DMS 273 (cell line): ENCODE measurements at regions not wholly inside any gene's neighbourhood (a gene's known extent, or its start where the extent isn't known, plus 50 kb on each side); places are given as distances from the start of the nearest gene placed in this dataset.

Experiments
- DNase-seq: peaks from one replicate; lab custom pipeline; 2025; ENCODE audit not compliant: unreplicated experiment; lab: John Stamatoyannopoulos, UW

DNA sequence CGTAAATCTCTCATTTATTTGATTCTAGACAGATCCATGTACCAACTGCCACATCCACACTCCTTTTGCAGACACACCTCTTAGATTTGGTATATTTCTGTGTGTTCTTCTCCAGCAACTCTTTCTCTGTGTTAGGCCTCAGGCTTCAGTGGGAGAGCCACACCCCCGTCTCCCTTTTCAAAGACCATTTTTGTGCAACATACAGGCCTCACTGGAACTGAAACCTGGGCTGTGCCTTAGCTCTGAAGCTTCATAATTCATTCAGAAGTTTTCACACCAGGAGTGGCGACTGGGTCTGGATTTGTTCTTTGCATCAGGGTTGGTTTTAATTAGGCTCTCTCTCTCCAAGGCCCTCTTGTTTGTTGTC is 170.2 kb downstream of the THBS2 start:
- no peak for DNase-seq

DNA sequence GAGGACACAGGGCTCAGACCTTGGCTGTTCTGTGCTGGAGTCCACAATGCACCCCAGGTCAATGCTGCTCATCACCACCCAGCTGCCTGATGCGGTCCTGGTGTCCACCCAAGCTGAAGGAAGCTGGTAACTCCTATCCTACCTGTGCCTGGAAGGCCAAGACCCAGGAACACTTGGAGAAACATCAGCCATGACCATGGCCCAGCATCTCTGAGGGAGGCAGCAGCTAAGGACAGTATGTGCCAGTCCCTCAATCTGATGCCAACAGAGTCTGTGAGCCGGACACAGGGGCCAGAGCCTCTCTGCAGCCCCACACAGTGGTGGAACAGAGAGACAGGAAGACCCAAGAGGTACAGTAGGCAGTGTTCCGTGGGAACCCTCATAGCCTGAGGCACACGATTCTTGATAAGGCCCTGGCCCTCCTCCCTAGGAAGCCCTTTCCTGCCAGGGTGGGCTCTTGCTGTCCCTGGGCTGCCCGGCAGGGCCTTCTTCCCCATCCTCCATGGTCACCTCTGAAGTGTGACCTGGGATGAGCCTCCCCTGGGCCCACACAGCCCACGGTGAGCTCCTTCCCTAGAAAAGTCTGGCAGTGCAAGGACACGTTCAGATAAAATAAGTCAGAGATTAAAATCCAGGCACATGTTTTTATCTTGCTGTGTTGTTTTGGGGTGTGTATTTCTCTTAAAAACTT is 170.7 kb downstream of the THBS2 start:
- no peak for DNase-seq

DNA sequence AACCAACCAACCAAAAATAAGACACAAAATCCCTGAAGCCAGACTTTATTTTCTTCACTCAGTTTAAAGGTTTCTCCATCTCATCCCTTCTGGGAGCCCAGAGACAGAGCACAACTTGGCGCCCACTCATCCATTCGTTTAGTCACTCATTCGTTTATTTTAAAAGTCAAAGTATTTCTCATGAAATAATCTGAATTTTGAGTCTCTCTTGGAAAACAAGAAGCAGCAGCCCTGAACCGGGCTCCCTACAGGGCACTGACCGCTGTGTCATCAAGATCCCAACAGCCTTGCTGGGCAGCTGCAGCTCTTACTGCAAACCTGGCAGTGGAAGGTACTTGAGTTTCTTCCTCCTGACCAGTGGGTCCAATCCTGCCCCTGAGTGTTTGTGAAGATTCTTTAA is 171.6 kb downstream of the THBS2 start:
- DNase-seq = no peak

DNA sequence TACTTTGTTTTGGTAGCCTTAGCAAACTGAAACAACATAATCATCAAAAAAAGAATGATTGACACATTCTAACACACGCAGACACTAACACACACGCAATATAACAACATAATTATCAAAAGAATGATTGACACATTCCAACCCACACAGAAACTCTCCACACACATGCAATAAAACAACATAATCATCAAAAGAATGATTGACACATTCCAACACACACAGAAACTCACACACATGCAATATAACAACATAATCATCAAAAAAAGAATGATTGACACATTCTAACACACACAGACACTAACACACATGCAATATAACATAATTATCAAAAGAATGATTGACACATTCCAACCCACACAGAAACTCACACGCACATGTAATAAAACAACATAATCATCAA is 172.4 kb downstream of the THBS2 start:
- no peak for DNase-seq

DNA sequence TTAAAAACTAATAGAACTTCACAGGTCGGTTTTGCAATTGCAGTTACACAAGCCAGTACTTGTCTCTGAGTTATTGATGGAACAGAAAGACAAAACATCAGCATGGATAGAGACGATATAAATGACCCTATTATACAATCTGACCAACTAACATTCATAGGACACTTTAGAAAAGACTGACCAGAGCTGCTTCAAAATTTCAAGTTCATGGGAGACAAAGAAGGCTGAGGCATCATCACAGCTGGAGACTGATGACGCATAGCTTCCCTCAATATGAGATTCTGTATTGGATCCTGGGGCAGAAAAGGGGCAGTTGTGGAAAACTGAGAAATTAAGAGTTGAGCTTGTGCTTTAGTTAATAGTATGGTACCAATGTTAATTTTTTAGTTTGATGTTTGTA is 174.0 kb downstream of the THBS2 start:
- DNase-seq = no peak

DNA sequence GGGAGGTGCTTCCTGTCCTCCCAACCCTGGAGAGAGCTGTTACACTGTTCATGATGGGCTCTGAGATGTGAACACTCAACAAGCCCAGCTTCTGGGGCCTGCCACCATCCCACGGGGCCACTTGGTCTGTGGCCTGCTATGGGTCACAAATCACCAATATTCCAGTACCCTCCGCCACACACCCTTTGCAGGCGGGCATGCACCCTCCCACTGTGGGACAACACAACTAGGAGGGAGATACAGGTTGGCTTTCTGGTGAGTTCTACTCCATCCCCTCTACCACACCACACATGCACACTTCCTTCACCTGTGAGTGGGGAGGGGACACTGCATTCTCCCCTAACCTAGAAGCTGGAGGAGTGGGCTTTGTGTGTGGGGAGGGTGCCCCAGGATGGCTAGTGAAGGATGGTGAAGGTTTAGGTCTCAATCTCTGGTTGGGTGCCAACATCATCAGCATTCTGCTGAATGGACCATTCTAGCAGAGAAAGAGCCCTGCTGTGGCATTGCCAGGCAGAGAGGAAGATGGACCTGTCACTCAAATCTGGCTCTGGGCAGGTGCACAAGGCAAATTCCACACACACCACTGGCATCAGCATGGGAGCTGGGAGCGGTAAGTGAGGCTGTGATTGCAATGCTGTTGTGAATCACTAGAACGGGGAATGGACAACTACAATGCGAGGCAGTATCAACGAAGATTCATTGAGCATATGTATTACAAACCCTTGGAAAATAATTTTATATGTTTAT is 175.1 kb downstream of the THBS2 start:
- DNase-seq = no peak

DNA sequence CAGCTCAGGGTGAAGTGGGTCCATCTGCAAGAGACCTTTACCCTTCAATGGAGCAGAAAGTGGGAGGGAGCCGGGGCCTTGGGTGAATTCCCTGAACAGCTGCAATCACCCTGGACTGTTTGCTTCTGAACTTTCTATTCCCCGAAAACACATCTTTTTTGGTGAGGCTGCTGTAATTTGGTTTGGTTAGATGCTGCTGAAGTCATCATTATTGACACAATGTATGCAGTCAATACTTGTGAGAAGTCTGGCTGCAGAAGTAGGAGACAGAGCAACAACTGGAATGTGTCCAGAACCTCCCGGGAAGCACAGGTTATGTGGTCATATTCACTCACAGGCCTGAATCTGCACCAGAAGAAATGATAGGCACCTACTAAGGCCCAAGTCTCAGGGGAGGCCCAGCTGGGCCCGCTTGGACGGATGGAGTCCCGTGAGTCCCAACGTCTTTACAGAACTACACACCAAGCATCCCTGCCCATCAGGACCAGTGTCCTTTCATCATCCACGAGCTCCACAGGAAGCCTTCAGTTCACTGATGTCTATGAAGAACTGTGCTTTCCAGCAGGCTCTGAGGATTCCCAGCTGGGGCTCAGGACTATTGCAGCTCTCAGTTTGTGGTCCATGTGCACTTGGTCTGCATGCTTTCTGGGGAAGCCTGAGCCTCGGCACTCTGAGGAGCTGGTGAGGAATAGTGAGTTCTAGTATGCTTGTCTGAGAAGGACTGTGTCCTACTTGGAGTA is 177.6 kb downstream of the THBS2 start:
- no peak for DNase-seq

DNA sequence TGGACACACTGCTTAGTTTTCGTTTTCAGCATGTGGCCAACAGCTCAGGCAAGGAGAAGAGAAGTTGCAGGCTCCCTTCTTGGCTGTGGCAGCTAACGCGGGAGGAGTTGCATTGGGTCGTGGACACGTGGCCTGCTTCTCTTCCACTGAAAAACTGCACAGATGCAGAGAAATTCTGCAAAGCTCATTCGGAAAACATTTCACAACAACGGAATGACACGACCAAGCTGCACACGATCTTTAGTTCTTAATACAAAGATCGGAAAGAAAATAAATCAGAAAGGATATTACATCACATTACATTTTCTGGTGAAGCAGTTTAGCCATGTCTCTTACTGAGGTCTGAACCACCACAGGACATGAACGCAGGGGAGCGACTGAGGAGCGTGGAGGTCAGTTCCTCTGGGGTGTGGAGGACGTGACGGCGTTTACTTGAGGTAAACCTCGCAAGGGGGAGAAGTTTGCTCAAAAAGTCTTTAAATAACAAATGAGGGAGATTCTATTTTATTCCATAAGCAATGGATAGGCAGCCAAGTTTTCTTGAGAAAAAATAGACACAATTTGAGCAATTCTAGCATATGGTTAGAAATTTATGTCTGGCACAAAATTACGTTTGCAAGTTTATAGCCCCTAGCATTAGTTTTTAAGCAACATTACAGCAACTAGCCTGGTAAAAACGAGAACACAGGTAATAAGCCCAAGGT is 178.3 kb downstream of the THBS2 start:
- DNase-seq = no peak

DNA sequence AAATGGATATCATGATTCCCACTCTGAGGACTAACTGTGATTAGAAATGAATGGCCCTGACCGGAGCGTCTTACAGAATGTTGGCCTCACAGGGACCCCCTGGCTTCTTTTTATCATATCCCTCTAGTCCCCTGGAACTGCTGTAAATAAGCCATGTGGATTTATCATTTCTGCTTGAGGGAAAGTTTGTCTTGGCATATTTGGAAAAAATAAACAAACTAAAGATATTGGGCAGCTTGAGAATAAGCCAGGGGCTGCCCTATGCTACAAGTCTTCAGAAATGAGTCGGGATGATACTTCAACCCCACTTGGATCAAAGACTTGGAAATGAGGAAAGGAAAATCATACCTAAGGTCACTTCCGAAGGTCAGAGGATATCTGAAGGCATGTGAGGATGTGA is 179.1 kb downstream of the THBS2 start:
- DNase-seq = no peak

DNA sequence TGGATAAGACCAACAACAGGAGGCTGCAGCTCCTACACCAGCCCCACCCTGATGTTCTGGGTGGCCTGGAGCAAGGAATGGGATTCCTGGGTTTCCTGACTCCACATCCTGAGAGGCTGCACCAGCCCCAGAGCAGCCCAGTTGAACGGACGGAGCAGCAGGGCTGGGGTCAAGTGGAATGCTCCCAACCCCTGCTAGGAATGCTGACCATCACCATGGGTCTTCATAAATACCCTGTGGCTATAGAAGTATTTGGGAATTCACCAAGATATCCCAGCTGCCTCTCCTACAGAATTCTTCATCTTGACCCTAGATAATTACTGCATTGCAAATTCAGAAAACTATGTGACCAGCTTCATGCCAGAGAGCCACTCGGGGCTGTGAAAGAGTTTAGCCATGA is 180.3 kb downstream of the THBS2 start:
- DNase-seq = no peak

DNA sequence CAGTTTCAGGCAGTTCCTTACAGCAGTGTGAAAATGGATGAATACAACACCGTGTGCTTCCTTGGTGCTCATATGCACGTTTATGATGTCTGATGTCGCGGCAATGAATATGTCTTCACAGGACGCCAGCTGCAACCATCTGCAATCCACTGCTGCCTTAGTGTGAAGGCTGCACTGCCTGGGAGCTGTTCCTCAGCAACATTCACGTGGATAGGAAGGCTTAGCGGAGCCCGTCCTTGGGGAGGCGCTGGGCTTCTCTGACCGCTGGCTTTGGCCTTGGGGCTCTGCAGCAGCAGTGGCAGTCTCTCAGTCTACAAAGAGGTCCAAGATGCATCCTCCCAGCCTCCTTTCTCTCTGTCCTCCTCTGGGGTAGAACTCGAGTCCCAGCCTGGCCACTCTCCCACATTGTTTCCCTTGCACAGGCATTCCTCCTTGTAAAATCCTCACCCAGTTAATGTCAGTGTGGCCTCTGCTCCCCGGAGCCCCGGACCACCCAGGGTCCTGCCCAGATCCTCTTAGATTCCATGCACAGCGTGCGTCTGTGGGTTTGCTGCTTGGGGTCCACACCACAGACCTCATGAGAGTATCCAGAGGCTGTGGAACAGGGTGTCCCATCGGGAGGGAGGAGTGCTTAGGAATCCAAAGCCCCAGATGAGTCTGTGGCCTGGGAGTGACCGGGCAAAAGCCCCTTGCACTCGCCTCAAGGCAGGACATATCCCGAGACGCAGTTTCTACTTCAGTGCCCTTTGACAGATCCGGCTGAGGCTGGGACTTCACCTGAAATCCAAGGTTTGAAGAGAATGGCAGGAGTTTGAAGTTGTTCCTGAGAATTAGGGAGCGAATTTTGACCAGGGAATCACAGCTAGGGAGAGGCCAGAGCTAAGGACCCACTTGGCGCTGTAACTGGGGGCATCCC is 181.3 kb downstream of the THBS2 start:
- no peak for DNase-seq

DNA sequence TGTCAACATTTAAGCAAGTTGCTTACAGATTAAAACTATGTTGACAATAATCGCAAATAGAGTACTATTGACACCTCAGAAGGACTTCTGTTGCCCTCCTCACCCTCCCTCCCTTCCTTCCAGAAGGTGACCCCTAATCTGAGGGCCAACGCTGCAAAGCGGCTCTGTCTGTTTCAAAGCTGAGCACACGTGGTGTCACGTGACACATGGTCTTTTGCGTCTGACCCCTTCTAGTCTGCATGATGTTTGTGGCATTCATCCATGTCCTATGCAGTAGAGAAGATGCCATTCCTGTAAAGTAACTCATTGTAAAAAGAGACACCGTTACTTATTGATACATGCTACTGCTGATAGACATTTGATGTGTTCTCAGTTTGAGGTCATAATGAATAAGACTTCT is 182.3 kb downstream of the THBS2 start:
- no peak for DNase-seq

DNA sequence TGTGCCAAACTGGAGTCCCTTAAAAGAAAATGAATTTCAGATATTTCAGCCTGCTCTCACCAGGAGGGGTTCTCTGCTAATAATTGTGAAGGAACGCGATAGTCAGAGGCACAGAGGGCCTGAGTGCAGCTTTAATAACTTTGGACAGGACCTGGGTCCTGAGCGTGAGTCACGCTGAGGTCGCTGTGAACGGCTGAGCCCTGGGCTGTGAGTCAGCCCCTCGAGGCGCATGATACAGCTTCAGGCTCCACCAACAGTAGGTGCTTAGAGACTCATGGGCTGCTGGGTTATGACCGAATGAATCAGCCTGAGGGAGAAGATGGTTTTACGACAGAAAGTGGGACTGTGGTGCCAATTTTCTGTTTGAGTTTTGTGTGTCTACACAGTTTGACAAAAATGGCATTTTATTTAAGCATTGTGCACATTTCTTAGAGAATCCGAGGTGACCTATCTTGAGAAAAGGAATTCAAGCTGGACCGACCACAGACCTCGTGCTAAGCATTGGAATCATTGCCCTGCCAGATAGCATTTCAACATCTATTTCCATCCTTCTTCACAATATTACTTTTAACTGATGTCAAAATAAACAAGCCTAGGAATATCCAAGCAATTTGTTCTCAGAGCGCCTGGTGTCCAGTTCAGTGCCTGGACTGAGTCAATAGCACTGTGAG is 183.0 kb downstream of the THBS2 start:
- DNase-seq = no peak

DNA sequence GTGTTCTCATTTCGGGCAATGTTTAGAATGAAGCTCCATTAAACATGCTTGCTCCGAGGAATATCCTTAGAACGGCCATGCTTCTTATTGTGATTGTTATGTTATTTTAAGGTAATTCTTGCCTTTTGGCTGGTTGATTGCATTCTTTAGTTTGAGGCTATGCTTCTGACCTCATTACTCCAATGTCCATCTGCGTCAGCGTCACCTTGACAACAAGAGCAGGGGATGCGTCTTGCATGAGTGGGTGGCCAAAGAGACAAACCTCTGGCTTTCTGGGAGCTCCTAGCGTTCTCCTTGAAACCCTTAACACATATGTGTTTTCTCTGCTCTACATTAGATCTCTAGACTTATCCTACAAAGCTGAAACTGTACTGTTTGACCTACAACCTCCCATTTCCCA is 184.3 kb downstream of the THBS2 start:
- no peak for DNase-seq

DNA sequence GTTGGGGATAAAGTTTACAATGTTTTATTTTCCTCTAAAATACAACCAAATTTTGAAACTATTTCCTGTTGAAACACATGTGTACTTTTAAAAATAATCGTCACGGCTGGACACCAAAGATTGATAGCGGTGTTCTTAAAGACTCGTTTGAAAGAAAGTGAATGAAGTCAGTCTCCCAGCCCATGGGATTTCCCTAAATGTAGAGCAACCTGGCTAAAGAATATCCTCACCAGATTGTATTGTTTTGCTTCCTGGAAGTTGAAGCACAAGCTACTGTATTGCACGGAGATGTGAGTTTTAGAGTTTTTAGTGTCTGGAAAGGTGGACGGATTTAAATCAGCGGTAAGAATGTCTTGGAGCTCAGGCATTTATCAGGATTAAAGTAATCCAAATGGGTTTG is 189.5 kb downstream of the THBS2 start:
- DNase-seq = no peak

DNA sequence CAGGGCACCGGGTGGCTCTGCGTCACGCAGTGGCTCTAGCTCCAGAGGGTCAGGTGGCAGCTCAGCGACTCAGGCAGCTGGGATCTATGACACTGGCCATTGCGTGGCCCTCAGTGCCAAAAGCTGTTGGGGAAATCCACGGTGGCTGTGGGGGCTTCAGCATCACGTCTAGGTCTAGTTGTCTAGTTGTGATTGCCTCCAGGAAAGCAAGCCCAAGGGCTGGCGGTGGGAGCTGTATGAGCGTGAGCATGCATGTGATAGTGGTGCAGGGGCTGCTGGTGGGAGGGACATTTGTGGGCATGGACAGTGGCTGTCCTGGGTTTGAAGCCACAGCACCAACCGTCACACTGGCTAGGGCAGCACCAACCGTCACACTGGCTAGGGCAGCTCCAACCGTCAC is 191.4 kb downstream of the THBS2 start:
- DNase-seq = no peak

DNA sequence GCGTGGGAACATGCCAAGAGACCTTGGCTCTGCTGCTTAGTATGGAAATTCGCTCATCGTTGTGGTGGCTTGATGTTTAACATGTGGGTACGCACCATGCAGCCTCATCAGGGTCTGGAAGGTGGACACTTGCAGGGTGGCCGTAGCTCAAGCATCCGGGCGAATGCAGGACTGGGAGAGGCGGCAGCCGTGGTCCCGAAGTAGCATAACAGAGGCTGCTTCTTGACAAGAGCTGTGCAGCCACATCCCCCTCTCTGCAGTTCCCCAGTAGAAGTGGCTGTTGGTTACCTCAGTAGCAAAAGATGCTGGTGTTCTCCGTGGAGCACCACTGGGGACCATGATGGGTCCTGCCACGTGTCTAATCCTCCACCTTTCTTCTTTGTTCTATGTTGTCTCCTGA is 195.0 kb downstream of the THBS2 start:
- no peak for DNase-seq

DNA sequence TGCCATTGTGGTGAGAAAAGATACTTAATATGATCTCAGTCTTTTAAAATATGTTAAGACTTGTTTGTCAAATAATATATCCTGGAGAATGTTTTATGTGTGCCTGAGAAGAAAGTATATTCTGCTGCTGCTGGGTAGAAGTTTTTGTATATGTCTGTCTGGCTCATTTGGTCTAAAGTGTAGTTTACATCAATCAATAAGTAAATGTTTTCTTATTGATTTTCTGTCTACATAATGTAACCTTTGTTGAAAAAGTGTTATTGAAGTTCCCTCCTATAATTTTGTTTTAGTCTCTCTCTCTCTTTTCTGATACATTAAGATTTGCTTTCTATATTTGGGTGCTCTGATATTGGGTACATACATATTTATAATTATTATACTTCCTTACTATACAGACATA is 201.2 kb downstream of the THBS2 start:
- DNase-seq = no peak

DNA sequence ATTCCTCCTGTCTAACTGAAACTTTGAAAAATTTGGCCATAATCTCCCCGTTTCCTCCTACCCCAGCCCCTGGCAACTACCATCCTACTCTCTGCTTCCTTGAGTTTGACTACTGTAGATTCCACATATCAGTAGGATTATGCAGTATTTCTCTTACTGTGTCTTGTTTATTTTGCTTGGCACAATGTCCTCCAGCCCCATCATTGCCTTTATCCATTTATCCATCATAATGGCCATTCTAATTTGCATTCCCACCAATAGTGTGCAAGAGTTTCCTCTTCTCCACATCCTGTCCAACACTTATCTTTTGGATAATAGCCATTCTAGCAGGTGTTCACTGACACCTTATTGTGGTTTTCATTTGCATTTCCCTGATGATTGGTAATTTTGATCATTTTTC is 202.3 kb downstream of the THBS2 start:
- DNase-seq = no peak

DNA sequence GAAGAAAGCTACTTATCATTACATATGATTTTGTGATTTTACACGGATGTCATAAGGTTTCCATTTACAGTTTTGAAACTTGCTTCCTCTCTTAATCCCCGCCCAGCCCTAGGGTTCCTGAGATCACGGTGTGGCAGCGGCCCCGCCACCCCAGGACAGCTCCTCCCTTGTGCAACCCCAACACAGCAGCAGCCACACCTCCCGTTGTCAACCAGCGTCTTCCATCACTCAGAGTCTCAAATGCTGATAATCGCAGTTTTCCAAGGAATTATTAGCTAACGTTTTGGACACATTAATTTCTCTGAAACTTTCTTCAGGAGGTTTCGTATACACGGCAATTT is 204.8 kb downstream of the THBS2 start:
- no peak for DNase-seq
